ENCODE measurements at regions not wholly inside any gene's neighbourhood (a gene's known extent, or its start where the extent isn't known, plus 50 kb on each side); places are given as distances from the start of the nearest gene placed in this dataset.

- Histone ChIP-seq H3K27me3 (peaks cover 54% of the 10 kb centered on the region), H3K4me1 (ENCODE audit: control insufficient read depth in 1 of 2, insufficient read depth in 1 of 2, low read depth in 1 of 2, low read length in 1 of 2) (no peaks in the 10 kb centered on the region), H3K9me3 (no peaks in the 10 kb centered on the region), H3K36me3 (no peaks in the 10 kb centered on the region), H3K4me3 (ENCODE audit: low read depth in 1 of 2, low read length in 1 of 2) (no peak overlapping the region), H3K27ac (no peak overlapping the region)
- TF ChIP-seq CTCF (IDR thresholded peaks at IDR 0.05), result no peak
Observed at GRCh38 chr16:86367291-86368072, 142.8 kb upstream of the FOXF1 start.

GRCh38 chr16:86368261-86368660 lies 142.1 kb upstream of the FOXF1 start:
- Histone ChIP-seq H3K9me3 (no peaks in the 10 kb centered on the region), H3K27me3 (peaks cover 47% of the 10 kb centered on the region), H3K4me1 (ENCODE audit: control insufficient read depth in 1 of 2, insufficient read depth in 1 of 2, low read depth in 1 of 2, low read length in 1 of 2) (no peaks in the 10 kb centered on the region), H3K4me3 (ENCODE audit: low read depth in 1 of 2, low read length in 1 of 2) (no peak overlapping the region), H3K36me3 (no peaks in the 10 kb centered on the region), H3K27ac (no peak overlapping the region)
- no peak for TF ChIP-seq CTCF (IDR thresholded peaks at IDR 0.05)

GRCh38 chr16:86370062-86370461 lies 140.3 kb upstream of the FOXF1 start:
- H3K36me3 ChIP-seq, result no peaks in the 10 kb centered on the region
- H3K27me3 ChIP-seq, result peaks cover 33% of the 10 kb centered on the region
- H3K27ac ChIP-seq, result no peak overlapping the region
- H3K4me3 ChIP-seq (ENCODE audit: low read depth in 1 of 2, low read length in 1 of 2), result no peak overlapping the region
- H3K9me3 ChIP-seq, result no peaks in the 10 kb centered on the region
- no peaks in the 10 kb centered on the region for H3K4me1 ChIP-seq (ENCODE audit: control insufficient read depth in 1 of 2, insufficient read depth in 1 of 2, low read depth in 1 of 2, low read length in 1 of 2)
- TF ChIP-seq CTCF (IDR thresholded peaks at IDR 0.05), result no peak

GRCh38 chr16:86371083-86371803 lies 139.1 kb upstream of the FOXF1 start:
- H3K9me3 ChIP-seq, result no peaks in the 10 kb centered on the region
- H3K27me3 ChIP-seq, result peaks cover 23% of the 10 kb centered on the region
- H3K4me1 ChIP-seq (ENCODE audit: control insufficient read depth in 1 of 2, insufficient read depth in 1 of 2, low read depth in 1 of 2, low read length in 1 of 2), result no peaks in the 10 kb centered on the region
- no peak for TF ChIP-seq CTCF (IDR thresholded peaks at IDR 0.05)
- no peak overlapping the region for H3K27ac ChIP-seq
- no peaks in the 10 kb centered on the region for H3K36me3 ChIP-seq
- no peak overlapping the region for H3K4me3 ChIP-seq (ENCODE audit: low read depth in 1 of 2, low read length in 1 of 2)

GRCh38 chr16:86372193-86372592 lies 138.1 kb upstream of the FOXF1 start:
- Histone ChIP-seq H3K9me3 (no peaks in the 10 kb centered on the region), H3K36me3 (no peaks in the 10 kb centered on the region), H3K4me3 (ENCODE audit: low read depth in 1 of 2, low read length in 1 of 2) (no peak overlapping the region), H3K27ac (no peak overlapping the region), H3K4me1 (ENCODE audit: control insufficient read depth in 1 of 2, insufficient read depth in 1 of 2, low read depth in 1 of 2, low read length in 1 of 2) (no peaks in the 10 kb centered on the region), H3K27me3 (peaks cover 13% of the 10 kb centered on the region)
- no peak for TF ChIP-seq CTCF (IDR thresholded peaks at IDR 0.05)

All from neutrophil (primary cell).